ENCODE measurements at regions not wholly inside any gene's neighbourhood (a gene's known extent, or its start where the extent isn't known, plus 50 kb on each side); places are given as distances from the start of the nearest gene placed in this dataset.

GRCh38 chr15:31171731-31172130 is 70.2 kb upstream of the TRPM1 start:
- Histone ChIP-seq H3K4me1 (no peaks in the 10 kb centered on the region), H3K27ac (no peak overlapping the region), H3K36me3 (no peaks in the 10 kb centered on the region), H3K27me3 (ENCODE audit: low read depth) (no peaks in the 10 kb centered on the region), H3K4me3 (no peak overlapping the region), H3K9me3 (no peaks in the 10 kb centered on the region)
- DNase-seq (no peak), ATAC-seq (no peak)
- intact Hi-C loops (cut with DNase I), result no loop called here
- no peak for TF ChIP-seq CTCF (IDR thresholded peaks at IDR 0.05)

- H3K4me1 ChIP-seq, result no peaks in the 10 kb centered on the region
- DNase-seq (no peak), ATAC-seq (no peak)
- intact Hi-C loops (cut with DNase I), result no loop called here
- H3K9me3 ChIP-seq, result no peaks in the 10 kb centered on the region
- H3K36me3 ChIP-seq, result no peaks in the 10 kb centered on the region
- no peak overlapping the region for H3K27ac ChIP-seq
- no peaks in the 10 kb centered on the region for H3K27me3 ChIP-seq (ENCODE audit: low read depth)
- no peak overlapping the region for H3K4me3 ChIP-seq
- TF ChIP-seq CTCF (IDR thresholded peaks at IDR 0.05), result no peak
These were observed 71.1 kb upstream of the TRPM1 start for GRCh38 chr15:31172606-31173005.

- ATAC-seq (no peak), DNase-seq (no peak)
- no peak overlapping the region for H3K4me3 ChIP-seq
- H3K27me3 ChIP-seq (ENCODE audit: low read depth), result no peaks in the 10 kb centered on the region
- intact Hi-C loops (cut with DNase I), result no loop called here
- TF ChIP-seq CTCF (IDR thresholded peaks at IDR 0.05), result no peak
- H3K36me3 ChIP-seq, result no peaks in the 10 kb centered on the region
- H3K9me3 ChIP-seq, result no peaks in the 10 kb centered on the region
- H3K4me1 ChIP-seq, result no peaks in the 10 kb centered on the region
- no peak overlapping the region for H3K27ac ChIP-seq
These were observed 72.4 kb upstream of the TRPM1 start for GRCh38 chr15:31173790-31174450.

- no peak for TF ChIP-seq CTCF (IDR thresholded peaks at IDR 0.05)
- no peaks in the 10 kb centered on the region for H3K36me3 ChIP-seq
- DNase-seq (no peak), ATAC-seq (no peak)
- H3K4me1 ChIP-seq, result no peaks in the 10 kb centered on the region
- H3K27ac ChIP-seq, result no peak overlapping the region
- intact Hi-C loops (cut with DNase I), result no loop called here
- H3K9me3 ChIP-seq, result peaks cover 6% of the 10 kb centered on the region
- no peak overlapping the region for H3K4me3 ChIP-seq
- H3K27me3 ChIP-seq (ENCODE audit: low read depth), result no peaks in the 10 kb centered on the region
These were observed 74.0 kb upstream of the TRPM1 start for GRCh38 chr15:31175484-31175883.

DNA sequence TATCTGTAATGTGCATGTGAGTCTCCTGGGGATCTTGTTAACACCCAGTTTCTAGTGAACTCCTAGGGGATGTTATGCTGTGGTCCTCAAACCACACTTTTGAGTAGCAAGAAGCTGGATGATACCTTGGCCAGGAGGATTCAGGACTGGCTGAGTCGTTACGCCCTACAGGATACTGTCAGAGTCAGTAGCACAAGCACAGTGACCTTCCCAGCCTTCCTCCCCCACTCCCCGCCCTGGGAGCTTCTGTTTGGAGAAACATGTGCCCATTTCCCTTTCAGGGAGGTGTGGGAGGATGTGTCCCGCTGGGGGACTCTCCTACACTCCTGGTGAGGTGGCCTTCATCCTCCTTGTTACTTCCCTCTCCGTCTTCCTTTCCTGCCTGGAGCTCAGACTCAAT is 76.4 kb upstream of the TRPM1 start:
- Histone ChIP-seq H3K4me1 (no peaks in the 10 kb centered on the region), H3K27me3 (ENCODE audit: low read depth) (no peaks in the 10 kb centered on the region), H3K27ac (no peak overlapping the region), H3K4me3 (no peak overlapping the region), H3K9me3 (peaks cover 13% of the 10 kb centered on the region), H3K36me3 (no peaks in the 10 kb centered on the region)
- DNase-seq (no peak), ATAC-seq (no peak)
- TF ChIP-seq CTCF (IDR thresholded peaks at IDR 0.05), result no peak
- intact Hi-C loops (cut with DNase I), result no loop called here

All from lower lobe of right lung (tissue), 2 donors.